CD4-positive, alpha-beta T cell treated with Interleukin-12 subunit alpha and Interleukin-12 subunit beta, for 1 hour (primary cell): ENCODE measurements at regions not wholly inside any gene's neighbourhood (a gene's known extent, or its start where the extent isn't known, plus 50 kb on each side); places are given as distances from the start of the nearest gene placed in this dataset.
A peak's percentile ranks its signal among the peaks of the same experiment; 100 is the strongest.

Source experiments
- DNase-seq: peaks from one replicate; pipeline ENCODE4 v3.0.0-alpha.2; 2020

DNA sequence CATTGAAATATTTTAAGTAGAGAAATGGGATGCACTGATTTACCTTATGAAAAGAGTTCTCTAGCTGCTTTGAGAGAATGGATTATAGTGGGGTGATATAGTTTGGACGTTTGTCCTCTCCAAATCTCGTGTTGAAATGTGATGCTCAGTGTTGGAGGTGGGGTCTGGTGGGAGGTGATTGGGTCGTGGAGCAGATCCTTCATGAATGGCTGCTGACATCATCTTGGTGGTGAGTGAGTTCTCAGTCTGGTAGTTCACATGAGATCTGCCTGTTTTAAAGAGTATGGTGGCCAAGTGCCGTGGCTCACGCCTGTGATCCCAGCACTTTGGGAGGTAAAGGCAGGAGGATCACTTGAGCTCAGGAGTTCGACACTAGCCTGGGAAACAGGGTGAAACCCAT, 58.7 kb upstream of the SH3RF3 start:
- DNase-seq, result no peak

DNA sequence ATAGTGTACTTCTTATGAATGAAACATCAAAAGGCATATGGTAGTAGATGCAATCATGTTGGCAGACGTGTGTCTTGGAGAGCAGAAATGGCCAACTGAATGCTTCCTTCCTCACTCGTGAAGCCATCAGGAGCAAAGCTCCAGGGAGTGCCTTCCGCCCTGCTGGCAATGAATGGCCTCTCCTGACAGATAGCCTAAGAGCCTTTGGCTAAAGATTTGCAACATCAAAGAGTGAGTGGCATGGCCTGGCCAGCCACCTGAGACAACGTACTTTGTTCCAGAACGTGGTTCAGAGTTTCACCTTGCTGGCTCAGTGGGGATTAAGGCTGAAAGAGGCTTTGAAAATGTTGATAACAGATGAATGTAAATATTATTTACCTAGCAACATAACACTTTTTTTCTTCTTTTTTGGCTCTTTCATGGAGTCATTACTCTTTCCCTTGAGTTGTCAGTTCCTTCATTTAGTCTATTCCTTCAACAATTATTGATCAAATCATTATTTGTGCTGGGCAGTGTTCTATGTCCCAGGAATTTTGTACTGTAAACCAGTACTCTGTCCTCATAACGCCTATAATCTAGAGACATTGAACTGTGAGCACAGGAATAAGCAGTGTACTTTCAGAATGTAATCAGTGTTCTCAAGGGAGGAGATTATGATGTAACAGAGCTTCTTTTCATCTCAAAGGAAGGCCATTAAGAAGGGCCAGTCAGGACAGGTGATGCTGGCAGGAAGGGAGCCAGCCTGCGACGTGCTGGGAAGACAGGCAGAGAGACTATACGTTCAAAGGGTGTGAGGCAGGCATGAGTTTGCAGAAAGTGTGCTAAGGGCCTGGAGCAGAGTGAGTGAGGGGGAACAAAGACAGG, 59.4 kb upstream of the SH3RF3 start:
- no peak for DNase-seq

DNA sequence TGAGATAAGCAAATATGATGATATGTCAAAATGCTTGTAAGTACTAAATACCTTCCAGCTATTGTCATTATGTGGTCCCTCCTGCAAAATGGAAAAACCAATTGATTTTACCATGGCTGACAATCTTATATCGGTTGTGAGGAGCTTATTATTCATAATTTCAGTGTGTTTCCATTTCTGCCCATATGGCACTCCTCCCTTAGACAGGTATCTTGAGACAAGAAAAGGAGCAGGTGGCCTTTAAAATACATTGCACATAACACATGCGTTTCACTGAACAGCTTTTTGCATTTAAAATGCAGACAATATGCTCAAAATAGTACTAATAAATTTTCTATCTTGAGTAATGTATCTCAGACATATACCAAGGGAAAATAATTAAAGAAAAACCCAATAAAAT, 60.2 kb upstream of the SH3RF3 start:
- DNase-seq, result no peak

DNA sequence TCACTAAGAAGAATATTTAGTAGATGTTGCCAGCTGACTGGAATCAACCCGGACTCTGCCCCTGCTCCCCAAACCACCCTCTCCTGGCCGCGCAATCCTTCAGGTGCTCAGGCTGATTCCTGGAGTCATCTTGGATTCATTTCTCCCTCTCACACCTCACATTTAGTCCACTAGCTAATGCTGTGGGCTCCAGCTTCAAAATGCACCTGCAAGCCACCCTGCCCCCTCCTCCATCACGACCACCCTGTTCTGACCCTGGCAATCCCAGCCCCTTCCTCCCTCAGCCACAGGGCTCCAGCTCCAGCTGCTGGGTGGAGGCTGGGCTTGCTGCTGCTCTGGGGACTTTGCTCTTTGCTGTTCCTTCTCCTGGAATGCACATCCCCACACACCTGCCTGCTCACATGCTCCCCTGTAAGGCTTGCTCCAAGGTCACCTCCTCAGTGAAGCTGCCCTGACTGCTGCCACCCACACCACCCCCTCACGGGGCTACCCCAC, 61.3 kb upstream of the SH3RF3 start:
- DNase-seq, result no peak

DNA sequence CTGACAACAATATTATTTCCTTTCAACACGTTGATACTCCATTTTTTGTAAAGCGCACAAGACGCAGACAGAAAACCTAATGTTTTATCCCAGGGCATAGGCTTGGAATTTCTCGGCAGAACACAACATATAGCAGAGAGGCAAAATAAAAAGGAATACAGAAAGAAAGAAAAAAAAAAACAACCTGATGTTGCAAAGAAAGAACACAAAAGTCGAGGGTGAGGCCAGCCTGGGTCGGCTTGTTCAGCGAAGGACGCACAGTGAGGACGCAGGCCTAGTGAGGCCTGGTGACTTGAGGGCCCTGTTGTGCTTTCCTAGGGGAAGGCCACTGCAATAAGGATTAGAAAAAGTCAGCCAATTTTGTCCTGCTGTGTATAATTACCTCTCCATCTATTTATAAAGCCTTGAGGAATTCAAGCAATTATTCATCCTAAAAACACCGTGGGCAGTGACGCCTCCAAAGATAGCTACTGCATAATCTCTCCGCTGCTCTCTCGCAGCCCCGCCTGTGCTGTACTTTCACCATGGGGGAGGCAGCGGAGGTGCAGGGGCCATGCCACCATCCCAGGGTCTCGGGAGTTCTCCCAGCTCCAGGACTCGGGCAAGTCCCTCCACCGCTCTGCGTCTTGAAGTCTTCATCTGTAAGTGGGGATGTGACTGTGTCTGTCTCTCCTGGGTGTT, 61.9 kb upstream of the SH3RF3 start:
- DNase-seq, result no peak

DNA sequence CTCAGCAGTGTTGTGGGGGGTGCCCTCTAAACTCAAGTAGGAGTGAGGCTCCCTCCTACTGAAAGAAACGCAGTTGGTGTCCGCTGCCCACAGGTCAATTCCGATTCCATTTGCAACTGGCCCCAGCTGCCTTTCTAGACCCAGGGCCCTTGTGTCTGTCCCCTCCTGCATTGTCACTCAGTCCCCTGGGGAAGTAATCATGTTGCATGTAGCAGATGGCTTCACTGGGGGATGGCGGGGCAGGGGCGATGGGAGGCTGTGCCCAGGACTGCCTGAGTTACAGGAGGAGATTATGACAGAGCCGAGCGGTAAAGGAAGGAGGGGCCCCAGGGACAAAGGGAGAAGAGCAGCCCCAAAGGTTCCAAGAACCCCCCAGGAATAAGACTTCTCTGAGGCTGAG, 62.5 kb upstream of the SH3RF3 start:
- DNase-seq, result no peak

DNA sequence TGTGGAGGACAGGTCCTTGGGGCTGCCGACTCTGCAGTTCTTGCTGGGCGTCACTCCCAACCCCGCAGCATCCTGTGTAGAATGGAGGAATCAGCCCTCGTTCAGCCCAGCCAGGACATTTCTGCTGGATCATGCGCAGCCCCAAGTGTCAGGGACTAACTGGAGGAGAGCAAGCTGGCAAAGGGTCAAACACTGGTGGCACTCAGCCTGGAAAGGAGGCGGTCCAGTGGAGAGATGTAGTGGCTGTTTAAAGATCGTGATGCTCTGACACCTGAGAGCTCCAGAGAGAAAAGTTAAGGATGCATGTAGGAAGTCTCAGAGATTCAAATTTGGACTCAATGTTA, 63.6 kb upstream of the SH3RF3 start:
- no peak for DNase-seq

DNA sequence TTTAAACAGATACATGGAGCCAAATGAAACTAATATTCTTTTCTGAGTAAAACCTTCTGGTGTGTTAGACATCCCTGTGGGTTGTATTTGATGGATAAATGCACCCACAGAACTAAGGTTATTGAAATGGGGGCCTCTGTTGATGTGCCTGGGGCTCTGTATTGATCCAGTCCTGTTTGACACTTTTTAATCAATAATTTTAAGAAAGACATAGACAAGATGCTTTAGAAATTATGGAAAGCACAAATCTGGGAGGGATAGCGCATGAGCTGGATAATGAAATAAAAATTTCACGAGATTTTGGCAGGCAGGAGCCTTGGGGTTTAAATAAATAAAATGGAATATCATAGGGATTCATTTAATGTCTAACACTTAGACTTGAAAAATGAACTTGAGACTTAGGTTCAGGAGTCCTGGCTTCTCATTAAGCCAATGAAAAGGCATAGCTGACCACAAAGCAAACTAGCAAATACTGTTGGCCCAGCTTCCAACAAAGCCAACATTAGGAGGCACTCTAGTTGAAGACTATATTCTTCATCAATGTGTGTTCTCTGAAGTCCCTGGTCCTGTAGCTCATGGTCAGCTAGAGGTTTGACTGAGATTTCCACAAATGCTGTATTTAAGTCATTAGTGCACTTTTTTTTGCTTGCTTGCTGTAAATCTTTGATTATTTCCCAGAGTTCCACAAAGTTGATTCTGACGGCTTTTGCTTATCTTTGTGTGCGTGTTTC, 64.2 kb upstream of the SH3RF3 start:
- DNase-seq, result no peak

DNA sequence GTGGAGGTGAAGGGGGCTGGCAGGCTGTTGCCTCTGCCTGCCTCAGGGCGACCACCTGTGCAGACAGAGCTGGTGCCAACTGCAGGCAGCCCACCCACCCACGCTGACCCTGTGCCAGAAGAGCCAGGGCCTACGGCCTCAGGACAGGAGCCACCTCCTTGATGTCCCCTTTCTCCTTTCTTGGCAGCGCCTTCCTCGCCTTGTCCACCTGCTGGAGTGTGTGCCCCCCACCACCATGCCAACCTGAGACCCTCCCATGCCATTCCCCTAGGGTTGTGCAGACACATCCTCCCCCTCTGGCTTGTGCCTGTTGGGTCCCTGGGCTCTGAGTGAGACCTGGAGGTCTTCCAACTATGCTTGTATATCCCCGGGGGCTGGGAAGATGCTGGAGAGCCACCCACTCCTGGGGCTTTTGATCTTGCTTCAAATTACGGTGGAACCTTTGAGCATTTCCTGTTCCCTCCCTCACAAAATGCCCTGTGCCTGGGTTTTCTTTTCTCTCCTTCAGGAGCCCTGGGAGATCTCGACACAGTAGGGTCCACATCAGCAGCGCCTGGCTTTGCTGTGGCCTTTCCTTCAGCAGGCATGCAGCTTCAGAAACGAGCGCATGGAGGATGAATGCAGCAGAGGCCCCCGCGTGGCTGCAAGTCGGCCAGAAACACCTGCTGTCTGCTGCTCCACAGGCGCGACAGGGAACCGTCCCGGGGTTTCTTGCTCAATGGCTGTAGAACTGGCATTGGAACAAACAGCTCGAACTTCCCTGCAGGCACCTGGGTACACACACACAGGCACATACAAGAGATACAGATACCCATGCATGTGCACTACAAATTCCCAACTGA, 65.9 kb upstream of the SH3RF3 start:
- no peak for DNase-seq

DNA sequence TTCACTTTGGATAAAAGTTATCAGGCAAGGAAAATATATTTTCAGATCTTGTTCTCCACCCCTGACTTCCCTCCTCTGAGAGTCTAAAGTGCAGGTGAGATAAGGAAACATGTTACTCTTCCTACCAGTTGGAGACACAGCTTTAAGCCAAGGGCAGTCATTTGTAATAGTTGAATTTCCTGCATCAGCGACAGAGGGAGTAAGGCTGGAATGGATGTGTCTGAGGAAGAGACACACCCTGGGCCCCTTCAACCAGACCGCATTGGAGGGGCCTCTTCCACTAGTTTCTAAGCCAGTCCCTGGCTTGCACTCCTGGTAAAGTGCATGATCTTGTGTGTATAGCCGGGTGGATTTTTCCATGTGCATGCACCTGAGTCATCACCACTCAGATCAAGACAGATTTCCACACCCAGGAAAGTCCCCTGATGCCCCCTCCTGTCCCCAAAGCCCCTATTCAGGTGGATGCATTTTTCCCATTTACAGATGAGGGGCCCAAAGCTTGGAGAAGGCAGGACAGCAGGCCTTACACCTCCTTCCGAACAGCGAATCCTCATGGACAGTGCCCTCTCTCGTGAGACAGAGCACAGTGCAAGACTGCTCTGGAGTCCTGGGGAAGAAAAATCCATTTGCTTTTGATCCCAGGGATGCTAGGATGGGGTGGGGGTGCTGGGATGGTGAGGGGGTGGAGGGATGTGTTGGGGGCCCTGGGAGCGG, 66.7 kb upstream of the SH3RF3 start:
- no peak for DNase-seq

DNA sequence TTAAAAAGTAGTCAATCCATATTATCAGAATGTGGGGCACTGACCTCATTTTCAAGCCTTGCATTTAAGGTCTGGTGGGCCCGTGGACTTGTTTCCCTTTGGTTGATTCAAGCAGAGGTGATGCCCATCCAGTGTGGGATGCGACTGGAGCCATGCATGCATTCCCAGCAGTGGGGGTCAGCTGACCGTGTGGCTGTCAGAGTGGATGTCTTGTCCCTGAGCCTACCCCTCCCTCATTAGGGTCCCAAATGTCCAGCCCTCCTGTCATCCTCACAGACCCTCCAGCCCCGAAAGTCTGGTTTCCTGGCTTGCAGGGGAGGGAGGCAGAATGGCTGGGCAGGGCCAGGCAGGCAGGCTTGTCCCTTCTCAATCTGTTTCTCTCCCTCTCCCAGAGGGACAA, 67.3 kb upstream of the SH3RF3 start:
- no peak for DNase-seq

DNA sequence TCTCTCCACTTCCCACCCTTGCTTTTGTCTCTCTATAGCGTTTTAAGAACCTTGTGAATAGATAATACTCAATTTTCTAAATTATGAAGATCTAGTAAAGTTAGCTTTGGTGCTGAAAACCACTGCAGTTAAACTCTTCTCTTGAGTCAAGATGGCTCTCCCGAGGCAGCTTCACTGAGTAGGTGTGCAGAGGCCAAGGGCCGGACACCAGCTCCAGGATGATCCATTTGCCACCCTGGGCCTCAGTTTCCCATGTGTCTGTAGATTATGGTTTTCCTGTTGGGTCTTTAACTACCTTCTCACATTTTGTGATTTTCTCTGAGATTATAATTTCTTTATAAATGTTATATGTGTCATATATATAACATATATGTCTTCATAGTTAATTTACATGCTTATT, 68.5 kb upstream of the SH3RF3 start:
- DNase-seq, result no peak

DNA sequence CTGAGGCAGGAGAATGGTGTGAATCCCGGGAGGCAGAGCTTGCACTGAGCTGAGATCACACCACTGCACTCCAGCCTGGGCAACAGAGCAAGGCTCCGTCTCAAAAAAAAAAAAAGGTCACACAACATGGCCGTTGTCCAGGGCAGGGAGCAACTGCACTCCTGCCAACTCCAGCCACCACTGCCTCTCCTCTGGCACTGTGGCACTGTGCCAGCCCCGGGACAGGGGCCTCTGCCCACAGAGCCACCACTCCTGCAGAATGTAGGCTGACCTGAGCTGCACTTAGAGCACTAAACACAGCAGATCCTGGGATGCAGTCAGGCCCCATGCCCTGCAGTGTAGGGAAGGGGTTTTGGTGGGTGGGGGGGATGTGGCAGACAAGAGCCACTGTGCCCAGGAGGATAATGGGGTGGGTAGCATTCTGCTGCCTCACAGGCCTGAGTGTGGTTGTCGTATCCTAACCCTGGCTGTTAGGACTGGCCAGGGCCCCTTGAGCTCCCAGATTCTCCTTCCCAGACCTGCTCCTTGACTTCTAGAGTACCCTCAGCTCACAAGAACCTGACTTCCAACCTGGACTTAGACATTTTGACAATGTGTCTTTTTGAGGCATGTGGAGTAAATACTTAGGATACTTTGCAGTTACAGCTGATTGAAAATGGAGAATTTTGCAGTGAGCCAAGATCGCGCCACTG, 69.4 kb upstream of the SH3RF3 start:
- no peak for DNase-seq

DNA sequence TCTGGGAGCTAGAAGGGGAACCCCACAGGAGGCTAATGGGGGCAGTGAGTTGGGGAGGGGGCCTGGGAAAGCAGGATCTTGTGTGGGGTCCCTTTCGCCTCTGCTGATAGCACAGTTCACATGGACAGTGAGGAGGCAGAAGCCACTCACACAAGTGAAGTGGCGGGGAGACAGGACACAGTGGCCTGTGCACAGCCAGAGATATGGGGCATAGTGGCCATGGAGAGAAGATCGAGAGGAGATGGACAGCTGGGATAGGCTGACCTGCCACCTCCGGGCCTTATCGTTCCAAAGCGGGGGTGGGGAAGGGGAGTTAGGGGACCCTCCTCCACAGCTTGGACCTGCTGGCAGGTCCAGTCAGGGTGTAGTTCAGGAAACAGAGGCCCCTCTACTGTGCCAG, 69.8 kb upstream of the EDAR start:
- DNase-seq, result no peak

DNA sequence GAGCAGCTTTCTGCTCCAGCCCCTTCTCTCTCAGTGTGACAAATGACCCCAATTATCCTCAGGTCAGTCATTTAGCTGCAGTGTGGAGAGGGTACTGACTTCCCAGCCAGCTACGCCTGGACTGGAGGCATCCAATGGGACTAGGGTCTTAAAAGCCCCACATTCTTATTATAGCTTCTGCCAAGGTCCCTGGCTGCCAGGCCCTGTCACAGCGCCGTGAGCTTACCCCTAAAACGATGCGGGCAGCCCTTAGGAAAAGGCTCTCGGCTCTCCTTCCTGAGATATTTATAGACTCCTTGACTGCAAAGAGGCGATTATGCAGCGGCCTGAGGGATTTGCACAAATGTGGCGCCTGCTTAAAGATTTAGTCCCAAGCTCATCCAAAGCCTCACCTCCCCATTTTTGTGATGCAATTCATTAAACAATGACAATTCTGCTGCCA, 69.2 kb upstream of the EDAR start:
- no peak for DNase-seq

DNA sequence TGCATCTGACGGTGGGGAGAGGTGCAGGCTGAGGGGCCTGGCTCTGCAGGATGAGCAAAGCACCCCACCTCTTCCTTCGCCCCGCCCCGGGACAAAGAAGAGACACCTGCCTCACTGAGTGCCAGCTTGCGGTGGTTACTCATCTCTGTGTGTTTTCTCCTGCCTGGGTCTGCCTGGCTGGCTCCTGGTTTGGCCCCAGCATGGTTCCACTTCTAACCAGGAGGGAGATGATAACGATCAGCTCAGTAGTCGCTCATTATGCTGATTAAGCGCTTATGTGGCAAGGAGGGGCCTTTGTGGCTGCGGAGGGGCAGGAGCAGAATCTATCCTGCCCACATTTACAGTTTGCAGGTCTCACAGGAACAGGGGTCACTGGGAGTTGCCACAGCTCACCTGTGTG, 68.7 kb upstream of the EDAR start:
- DNase-seq, result peak; percentile 18

DNA sequence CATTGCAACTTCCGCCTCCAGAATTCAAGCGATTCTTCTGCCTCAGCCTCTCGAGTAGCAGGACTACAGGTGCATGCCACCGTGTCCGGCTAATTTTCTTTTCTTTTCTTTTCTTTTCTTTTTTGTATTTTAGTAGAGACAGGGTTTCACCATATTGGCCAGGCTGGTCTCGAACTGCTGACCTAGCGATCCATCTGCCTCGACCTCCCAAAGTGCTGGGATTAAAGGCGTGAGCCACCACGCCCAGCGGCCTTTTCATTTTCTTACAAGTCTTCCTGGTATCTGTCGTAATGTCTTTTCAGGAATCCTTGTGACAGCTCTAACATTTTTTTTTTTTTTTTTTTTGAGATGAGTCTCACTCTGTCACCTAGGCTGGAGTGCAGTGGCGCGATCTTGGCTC, 66.4 kb upstream of the EDAR start:
- no peak for DNase-seq

DNA sequence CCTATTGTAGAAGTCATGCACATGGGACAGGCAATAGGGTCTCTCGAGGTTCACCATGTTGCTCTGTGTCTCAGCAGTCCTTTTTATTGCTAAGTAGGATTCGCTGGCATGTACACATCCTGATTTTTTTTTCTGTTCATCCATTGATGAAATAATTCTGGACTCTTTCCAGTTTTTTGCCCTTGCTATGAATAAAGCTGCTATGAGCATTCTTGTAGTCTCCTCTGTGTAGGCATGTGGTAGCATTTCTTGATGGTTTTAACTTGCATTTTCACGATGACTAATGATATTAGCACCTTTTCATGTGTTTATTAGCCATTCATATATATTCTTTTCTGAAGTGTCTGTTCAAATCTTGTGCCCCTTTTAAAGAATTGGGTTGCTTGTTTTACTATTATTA, 65.8 kb upstream of the EDAR start:
- no peak for DNase-seq

DNA sequence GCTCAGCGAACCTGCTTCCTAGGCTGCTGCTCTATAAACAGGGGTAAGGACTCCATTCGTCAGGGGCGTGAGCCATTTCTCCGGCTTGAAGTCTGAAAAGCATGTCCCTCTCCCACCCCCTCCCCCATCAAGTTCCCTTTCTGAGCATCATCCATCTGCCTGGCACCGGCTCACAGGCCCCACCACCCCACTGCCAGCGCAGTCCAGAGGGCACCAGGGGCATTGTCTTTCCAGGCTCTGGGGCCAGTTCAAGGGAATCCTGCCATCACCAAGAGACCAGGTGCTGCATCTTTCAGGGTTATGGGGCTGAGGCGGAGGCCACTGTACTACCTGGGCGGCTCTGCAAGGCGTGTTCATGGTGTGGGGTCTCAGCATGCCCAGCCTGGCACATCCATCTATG, 64.7 kb upstream of the EDAR start:
- no peak for DNase-seq

DNA sequence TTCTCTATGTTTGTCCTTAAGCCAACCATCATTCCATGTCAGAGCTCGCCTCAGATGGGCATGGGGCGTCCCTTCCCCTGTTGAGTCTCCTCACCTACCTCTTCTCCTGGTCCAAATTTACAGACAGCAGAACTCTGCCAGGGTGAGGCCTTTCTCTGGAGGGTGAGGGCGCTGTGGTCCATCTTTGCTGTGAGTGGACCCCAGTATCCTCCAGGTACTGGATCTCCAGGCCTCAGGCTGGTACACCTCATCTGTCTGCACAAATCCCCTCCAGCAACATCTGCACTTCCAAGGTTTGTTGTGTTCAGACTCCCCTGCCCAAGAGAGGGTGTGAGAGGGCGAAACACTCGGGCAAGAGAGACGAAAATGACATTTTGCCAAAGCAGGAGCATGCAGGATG, 63.9 kb upstream of the EDAR start:
- no peak for DNase-seq

DNA sequence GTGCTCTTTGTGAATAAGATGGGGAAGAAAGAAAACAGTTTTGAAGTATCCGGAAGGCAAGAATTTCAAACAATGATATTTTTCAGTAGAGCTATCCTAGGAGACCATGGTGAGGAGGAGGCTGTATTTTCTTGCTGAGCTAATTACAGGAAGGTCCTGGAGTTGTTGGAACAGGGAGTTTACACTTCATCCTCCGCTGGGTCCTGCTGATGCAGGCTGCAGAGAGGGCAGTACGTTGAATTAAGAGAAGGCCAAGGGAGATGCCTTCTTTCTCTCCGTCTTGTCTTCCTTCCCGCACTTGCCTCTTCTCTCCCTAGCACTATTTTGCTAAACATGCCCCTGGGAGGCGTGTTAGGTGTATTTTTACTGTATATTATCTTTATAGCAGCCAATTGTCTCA, 60.0 kb upstream of the EDAR start:
- DNase-seq, result no peak

DNA sequence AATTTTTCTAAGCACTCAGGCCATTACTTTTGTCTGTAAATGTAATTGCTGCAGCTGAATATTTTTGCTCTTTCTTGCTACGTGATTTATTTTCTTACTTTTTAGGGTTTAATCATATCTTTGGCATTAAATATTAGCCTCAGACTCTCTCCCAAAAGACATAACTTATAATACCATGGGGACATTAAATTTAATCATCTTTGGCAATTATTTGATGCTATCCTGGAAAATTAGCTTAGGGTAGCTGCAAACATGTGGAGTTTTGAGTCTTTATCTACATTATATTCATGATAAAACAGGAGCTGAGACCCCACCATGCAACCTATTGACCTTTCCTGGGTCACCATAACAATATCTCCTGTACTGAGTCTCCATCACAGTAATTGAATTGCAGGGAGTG, 59.1 kb upstream of the EDAR start:
- no peak for DNase-seq
